A549 (cell line): ENCODE measurements at regions not wholly inside any gene's neighbourhood (a gene's known extent, or its start where the extent isn't known, plus 50 kb on each side); places are given as distances from the start of the nearest gene placed in this dataset.

Experiments
- FOSB ChIP-seq: fragments of 250-450 bp; sonication (Bioruptor Pico); IDR thresholded peaks from 2 replicates; pipeline ENCODE4 v1.5.0; 2020; ENCODE audit warnings: mild to moderate bottlenecking, moderate library complexity
- ZSCAN20 ChIP-seq: fragments of 250-450 bp; sonication (Bioruptor Pico); IDR thresholded peaks from 2 replicates; pipeline ENCODE4 v1.8.0; 2022; ENCODE audit warnings: mild to moderate bottlenecking, moderate library complexity

- TF ChIP-seq FOSB (CRISPR knock-in tag) (no peak), ZSCAN20 (no peak)
These were observed 56.7 kb upstream of the ARHGAP28 start for GRCh38 chr18:6672821-6673308.
